Adrenal gland (tissue), 5 donors: ENCODE measurements at regions not wholly inside any gene's neighbourhood (a gene's known extent, or its start where the extent isn't known, plus 50 kb on each side); places are given as distances from the start of the nearest gene placed in this dataset.

Source experiments
- CTCF ChIP-seq, 6 experiments: fragments of 450-650 bp in 4 of 6; fragments of 200-600 bp in 2 of 6; sonication (generic) in 1 of 6; IDR thresholded peaks; 1 replicate in 5 of 6; 2 replicates in 1 of 6; pipeline versions ENCODE4 v1.5.1 to v1.8.0; 2016 to 2021; ENCODE audit warnings: antibody characterized with exemption in 6 of 6, mild to moderate bottlenecking in 2 of 6, moderate library complexity in 1 of 6
- POLR2A ChIP-seq, 2 donors: fragments of 450-650 bp; IDR thresholded peaks; one replicate each; pipeline ENCODE4 v1.6.1; 2017; ENCODE audit warnings: antibody characterized with exemption in 2 of 2, mild to moderate bottlenecking in 2 of 2, moderate library complexity in 1 of 2
- donor health status: DM: no; HTN: no; CAD: no.

DNA sequence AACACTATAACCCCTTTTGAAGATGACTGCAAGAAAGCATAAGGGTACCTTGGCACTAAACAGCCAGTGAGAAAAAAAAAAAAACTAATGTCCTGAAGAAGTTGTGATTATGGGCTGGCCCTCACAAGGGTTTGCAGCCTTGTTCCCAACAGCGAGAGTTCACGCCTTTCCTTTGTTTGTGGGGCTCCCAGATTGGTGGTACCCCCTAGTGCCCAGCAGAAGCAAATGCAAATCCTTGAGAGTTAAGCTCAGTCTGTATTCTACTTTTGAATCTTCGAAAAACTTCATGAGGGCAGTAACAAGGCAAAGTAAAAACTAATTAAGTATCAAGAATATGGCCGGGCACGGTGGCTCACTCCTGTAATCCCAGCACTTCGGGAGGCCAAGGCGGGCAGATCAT, 238.9 kb upstream of the LMO3 start:
- TF ChIP-seq CTCF (IDR thresholded peaks at IDR 0.05) (no peak), POLR2A (IDR thresholded peaks at IDR 0.05) (no peak)
